Medulla oblongata (tissue), 1 donor: ENCODE measurements at regions not wholly inside any gene's neighbourhood (a gene's known extent, or its start where the extent isn't known, plus 50 kb on each side); places are given as distances from the start of the nearest gene placed in this dataset.

ENCODE experiments used
- DNase-seq: peaks from one replicate; pipeline ENCODE4 v3.0.0-alpha.2; 2015; ENCODE audit errors: extremely low spot score

DNA sequence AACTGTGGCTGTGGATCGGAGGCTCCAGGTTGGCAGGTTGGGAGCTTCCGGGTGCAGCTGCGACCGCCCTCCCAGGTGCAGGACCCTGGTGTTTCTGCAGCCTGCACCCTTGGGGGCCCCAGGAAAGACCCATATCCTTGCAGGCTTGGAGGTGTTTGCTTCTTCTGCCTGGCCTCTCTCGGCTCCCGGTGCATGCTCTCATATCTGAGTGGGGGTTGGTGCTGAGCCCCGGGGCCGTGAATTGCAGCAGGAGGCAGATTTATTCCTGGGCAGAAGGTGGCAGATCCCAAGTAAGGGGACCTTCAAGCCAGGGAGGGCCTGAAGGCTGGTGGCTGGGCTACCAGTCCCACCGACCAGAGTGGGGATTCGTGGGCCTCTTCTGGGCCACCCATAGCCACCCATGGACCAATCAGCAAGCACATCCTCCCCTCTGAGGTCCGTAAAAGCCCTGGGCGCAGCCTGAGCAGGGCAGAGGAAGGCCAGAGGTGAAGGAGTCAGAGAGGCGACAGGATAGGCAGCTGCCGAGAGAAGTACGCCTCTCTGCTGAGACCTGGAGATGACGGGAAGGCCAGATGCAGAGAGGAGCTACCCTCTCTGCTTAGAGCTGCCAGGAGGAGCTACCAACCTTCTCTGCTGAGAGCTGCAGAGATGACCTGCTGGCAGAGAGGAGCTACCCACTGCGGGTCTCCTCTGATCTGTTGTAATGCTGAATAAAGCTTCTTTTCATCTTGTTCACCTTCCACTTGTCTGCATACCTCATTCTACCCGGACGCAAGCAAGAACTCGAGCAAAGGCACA is 1279.0 kb upstream of the LRRTM1 start:
- no peak for DNase-seq

DNA sequence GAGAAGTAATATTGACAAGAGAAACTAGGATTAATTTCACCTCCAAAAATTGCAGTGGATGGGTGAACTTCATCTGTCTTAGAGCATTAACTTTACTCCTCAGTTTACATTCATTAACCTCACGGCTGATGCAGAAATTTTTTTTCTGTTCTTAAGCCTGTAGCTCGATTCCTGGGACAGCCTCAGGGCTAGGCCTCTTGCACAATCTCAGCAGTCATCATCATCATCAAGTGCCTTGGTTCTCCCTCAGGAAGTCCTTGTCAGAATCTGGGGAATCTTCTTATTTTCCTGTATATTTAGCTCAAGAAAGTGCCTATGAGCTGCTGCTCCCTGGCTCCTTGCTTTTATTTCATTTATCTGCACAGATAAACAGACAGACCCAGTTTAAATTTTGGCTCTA is 1272.2 kb upstream of the LRRTM1 start:
- no peak for DNase-seq

DNA sequence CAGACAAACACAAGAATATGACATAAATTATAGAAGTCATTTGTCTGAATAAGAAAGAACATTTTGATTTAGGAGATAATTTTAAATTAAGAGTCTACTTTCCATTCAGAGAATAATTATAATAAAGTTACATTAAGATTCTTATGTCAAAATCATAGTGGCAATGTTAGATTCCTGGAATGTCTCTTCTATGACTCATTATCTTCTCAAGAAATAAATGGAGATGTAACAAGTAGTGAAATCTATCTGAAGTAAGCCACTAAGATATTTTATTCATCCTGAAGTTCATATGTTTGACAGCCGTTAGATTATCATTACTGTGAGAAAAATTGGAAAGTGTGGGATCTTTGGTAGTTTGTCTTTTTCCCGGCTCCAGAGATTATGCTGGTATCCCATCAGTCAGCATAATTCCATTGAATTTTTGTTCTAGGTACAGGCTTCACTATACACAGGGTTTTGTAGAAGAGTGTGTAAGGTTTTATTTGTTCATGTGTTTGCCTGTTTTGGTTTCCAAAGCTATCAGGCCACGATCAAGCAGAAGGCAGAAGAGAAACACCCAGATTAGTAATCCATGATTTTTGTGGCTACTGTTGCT is 1246.6 kb upstream of the LRRTM1 start:
- DNase-seq, result no peak

DNA sequence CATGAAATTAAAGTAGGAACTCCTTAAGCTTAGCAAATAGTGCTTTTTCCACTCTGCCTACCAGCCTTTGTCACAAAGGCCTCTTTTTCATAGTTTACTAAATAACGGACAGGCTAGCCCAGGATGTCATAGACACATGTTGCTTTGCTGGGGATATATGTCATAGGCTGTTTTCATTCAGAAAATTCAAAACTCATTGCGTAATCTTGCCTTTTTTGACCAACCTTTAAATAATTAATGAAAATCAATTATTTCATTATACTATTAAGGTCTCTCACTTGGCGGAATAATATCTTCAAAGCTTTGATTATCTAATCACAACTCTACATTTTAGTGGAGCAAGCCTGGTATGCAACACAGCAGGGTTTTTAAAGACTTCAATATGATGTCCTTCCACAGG is 1245.7 kb upstream of the LRRTM1 start:
- DNase-seq, result no peak

DNA sequence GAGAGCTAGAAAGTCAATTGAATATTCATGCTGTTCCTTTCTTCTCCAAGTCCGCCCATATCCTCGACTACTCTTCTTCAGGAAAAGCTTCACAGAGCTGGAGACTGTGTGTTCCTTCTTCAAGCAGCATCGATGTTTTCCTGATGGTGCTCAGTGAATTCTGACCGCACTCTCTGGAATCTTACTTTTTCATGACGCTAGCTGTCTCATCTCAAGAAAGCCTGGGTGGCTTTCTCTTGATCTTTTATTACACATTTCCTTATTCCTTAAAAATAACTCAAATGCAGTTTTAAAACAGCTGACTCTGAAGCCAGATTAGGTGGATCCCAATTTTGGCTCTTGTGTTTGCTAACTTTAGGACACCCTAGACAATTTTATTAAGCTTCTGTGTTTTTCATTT is 1245.1 kb upstream of the LRRTM1 start:
- no peak for DNase-seq

DNA sequence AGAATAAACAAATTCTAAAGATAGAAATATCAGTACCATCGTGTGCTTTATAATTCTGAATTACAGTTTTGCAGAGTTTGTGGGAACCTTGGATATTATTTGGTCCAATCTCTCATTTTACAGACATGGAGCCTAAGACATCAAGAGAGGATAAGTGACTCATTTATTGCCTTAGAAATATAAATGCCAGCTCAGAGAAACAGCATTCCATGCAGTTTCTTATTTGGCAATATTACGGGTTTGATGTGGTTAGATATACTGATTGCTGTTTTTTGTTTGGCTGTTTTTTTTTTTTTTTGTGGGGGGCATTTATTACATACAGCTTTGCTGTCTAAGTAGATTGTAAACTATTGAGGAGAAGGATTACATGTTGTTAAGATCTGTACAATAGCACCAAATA is 1241.1 kb upstream of the LRRTM1 start:
- DNase-seq, result no peak

DNA sequence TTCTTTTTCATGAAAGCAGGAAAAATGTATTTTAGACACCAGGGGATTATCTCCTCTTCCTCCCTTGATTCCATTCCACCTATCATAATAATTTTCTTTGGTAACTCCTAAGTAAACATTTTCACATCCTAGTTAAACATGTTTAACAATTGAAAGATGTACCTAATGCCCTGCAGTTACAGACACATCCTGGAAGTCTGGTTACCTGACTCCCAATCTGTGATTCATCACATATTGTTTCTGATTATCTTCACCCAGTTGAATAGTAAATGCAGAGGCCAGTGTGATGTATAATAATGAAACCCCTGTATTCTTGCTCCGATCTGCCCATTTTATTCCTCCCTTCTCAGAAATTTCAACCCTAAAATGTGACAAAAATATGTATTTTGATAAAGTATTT is 1237.6 kb upstream of the LRRTM1 start:
- DNase-seq, result no peak

DNA sequence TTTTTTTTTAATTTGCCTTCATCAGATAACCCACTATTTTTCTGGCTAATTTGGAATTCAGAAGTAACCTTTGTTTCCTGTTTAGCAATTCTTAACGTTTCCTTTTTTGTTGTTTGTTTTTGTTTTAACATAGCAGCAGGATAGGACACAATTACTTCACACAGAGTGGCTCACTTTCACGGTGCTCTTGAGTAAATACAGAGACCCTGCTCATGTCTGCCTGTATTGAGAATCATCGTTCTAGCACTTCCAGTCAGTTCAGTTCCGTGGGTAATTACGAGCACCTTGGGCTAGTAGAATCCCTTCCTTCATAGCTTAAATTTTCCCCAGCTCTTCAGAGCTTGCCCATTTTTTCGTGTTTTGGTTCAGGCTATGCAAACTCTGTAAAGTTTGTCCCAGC is 1225.4 kb upstream of the LRRTM1 start:
- DNase-seq, result no peak

DNA sequence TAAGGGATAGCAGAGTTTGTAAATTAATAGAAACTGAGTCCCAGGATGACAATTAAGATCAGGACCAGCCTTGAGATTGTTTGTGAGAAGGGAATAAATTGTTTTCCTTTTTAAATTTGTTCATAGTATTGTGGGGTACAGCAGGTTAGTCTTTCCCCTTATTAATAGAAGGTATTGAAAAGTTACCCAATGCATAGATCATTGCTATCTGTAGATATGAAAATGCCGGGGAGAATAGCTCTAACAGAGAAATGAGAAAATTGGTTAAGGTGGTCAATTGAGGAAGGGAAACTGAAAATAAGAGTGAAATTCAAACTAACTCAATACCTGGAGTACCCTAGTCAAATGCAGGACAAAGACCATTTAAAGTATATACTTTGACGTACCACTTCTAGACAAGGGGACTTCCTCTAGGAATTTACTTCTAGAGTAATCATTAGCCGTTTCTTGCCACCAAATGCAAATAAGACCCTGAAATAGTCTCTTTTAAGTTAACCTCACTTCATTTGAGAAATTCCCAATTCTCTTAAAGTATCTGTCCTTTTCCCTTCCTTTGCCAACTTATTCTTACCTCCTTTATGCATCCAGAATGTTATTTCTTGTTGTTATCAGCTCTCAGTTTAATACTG is 1224.4 kb upstream of the LRRTM1 start:
- no peak for DNase-seq

DNA sequence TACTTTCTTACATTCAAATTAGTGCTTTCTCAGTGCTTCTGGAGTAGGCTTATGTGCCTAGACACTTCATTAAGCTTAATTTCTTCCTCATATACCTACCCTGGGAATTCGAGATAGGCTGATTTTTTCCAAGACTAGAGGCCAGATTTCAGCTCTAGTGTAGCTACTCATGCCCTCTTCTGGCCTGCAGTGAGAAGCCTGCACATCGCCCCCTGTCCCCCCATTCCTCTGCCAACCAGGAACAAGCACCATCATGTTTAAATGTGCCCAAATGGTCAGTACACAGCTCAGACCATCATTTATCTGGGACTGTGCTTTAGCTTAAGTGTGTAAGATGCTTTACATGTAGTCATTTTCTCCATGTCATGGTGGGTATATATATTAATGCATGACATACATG is 1218.8 kb upstream of the LRRTM1 start:
- DNase-seq, result no peak

DNA sequence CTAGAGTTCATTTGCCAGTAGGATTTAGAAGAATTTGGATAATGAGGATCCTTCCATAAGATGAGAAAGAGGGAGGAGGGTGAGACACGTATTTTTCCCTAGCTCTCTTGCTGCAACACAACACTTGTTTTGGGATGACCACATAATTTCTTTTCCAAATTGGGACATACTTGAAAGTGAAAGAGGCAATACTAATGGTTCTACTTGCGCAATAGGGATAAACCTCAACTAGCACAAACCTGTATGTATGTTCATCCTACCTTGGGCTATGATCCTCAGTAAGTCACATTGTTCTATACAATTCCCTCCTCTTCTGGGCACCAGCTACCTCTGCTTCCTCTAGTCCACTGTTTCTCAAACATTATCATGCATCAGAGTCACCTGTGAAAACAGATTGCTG is 1208.8 kb upstream of the LRRTM1 start:
- no peak for DNase-seq

DNA sequence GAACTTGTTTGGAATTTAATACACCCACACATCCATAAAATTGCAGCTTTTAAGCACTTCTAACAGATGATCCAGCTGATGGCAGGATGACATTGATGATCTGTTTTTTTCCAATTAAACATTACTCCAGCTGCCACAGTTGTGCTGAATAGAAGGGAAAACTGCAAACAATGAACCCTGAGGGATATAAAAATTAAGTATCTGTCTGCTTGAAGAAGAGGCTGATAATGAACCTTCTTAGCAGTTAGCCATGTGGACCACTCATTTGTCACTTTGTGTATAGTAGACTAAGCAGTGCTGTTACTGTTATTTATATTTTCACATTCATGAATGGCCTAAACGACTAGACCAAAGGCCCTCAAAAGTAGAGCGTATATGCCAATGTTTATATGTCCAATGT is 1201.0 kb upstream of the LRRTM1 start:
- DNase-seq, result no peak

DNA sequence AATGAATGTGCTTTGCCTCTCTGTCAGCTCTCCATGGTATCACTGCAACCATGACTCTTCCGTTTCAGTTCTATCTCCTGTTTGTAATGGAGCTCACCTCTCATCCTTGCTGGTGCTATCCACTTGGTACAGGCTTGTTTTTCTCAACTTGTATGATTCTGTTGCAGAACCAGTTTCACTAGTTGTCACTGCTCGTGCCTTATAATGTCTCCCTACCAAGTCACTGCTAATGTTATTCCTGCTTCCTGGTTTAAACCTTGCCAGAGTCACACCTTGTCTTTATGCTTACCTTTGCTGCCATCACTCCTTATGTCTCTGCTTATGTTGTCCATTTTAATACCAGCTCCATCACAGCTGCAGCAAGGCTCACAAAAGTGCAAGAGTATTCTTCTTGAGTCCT is 1191.0 kb upstream of the LRRTM1 start:
- DNase-seq, result no peak

DNA sequence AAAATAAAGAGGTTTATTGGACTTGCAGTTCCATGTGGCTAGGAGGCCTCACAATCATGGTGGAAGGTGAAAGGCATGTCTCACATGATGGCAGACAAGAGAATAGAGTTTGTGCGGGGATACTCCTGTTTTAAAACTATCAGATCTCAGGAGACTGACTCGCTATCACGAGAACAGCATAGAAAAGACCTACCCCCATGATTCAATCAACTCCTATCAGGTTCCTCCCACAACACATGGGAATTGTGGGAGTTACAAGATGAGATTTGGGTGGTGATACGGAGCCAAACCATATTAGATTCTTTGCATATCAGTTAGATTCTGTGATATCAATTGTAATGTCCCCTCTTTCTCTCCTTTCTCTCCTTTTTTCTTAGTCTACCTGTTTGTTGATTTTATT is 1178.7 kb upstream of the LRRTM1 start:
- DNase-seq, result no peak

DNA sequence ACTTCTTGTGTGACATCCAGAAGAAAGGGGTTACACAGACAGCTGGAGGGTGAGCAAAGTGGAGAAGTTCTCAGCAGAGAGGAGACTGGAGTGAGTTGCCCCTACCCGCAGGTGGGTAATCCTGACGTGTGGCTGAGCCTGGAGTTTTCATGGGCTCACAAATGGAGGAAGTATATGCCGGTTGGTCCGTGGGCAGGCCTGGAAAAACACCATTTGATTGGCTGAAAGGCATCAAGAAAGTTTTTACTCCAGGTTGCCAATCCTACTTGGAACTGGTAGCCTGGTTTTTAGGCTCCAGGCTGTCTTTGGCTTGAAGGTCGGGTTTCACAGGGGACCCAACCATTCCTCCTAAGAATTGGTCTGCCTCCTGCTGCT is 1177.4 kb upstream of the LRRTM1 start:
- no peak for DNase-seq

DNA sequence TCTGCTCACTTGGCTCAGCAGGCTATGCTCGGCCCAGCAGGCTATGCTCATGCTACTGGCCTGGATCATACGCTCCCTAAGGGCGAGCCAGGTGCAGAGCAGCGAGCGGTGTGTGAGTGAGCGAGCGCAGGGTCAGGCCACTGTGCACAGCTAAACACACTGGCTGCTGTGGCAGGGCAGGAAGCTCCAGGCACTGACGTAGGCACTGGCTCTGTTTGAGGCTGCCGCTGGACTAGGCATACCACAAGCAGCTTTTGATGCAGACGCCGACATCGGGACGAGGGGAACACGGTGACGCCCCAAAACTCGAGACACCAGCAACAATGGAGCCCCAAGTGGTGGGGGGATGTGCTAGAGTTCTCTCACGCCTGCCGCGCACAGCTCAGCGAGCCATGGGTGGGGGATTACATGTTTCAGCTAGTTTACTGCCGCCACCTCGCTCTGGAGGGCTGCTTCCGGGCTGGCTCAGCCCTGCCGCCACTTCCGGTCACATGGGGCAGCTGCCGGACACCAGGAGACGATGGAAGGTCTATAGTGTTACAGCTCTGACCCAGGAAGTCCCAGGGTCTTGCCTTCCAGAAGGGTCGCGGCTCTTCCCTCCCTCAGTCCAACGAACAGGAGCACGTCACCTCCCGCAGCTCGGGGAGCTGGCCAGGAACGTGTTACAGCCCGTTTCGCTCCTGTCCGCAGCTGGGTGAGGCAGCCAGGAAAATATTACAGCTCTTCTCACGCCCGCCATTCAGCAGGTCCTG is 1176.9 kb upstream of the LRRTM1 start:
- DNase-seq, result no peak

DNA sequence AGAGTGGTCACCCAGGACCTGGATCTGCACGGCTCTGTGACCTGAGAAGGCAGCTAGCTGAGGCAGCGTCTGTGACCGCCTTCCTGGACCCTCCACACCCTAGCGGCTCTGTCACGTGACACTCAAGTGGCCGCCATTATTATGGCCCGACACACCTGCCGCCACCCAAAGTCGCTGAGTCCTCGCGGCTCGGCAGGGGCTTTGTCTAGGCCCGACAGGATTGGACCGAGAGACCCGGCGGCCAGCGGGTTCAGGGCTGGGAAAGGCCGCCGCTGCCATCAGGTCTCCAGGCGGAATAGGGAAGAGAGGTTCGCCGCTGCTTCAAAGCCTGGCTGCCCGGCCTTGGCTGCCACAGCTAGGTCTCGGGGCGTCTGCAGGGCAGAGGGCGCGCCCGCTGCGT is 1162.5 kb upstream of the LRRTM1 start:
- no peak for DNase-seq

DNA sequence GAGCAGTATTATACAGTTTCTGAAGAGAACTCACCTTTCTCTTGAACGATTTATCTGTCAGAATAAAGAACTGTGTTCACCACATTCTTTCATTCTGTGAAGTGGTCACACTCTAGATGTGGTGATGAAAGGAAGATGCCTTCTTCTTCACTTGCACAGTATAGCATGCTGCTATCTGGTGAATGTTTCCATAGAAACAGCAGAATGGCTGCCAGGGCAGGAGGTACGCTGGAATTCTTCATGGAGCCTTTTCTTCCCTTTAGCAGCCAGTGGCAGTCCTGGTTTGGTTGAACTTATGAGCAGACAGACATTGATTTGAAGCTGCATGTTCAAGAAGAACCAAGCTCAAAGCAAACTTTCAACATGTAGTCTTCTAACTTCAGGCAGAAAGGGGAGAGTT is 1157.9 kb upstream of the LRRTM1 start:
- DNase-seq, result no peak

DNA sequence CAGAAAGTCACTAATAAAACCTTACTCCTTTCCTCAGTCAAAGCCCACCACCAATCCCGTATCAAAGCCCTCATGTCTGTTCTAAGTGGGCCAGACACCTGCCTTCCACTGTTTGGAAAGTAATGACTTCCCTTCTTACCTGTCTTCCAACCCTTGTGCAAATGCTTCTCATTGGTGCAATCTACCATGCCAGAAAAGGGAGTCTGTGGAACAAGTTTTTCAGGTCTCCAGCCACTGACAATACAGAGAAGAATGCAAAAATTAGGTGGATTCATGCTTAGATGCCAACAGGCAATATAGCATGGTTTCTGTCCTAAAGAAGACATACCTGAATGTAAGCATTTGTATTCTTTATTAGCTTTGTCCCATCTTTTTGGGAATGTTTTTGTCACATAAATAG is 1140.6 kb upstream of the LRRTM1 start:
- DNase-seq, result no peak

DNA sequence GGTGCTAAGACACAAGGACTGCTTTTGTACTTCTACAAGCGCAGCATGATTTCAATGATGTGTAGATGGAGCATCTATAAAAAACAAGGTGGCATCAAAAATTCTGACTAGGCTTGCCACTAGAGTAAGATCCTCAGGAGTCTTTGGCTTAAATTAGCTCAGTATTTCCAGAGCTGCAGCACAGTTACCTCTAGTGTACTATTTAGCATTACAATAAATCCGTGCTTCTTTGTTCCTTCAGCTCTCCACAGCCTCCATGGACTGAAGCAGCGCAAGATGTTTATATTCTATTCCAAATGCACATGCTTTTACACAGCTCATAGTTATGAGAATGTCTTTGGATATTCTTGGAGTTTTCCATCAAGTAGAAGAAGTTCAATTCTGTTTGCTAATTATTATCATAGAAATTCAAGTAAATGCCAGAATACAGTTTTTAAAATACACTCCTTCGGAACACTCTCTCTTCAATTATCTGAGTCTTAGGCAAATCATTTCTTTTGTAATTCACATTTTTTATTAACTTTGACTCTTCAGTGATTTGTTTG is 1133.0 kb upstream of the LRRTM1 start:
- DNase-seq, result no peak

DNA sequence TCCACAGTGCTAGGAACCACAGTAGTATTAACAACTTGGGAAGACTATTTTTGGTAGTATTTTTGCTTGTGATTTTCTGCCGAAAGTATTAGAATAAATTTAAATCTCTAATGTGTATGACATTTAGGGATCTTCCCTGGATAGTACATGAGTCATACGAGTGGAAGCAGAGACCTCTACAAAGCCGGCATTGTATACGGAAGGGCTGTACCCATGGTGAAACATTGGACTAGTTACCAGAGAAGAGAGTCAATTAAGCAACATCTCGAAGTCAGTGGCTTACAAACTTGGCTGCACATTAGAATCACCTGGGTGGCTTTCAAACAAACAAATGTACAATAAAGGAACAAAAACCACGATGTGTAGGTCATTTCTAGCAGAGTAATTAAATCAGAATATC is 1131.7 kb upstream of the LRRTM1 start:
- DNase-seq, result no peak

DNA sequence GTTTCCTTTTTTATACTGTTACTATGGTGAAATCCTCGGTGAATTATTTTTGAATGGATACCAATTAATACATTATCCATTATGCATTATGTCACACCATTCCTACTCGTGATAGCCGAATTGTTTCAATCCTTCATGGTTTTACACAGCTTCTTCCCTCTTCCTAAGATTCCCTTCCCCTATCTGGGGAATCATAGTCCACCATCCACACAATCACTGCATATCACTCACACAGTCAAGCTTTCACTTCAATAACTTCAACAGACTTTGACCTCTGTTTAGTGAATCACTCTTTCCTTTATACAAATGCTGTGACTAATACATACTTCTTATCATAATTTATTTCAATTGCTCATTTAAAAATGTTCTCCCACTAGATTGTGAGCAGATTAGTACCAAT is 1108.1 kb upstream of the LRRTM1 start:
- DNase-seq, result no peak
